KMS-11 (cell line): ENCODE measurements at regions not wholly inside any gene's neighbourhood (a gene's known extent, or its start where the extent isn't known, plus 50 kb on each side); places are given as distances from the start of the nearest gene placed in this dataset.
"Not testable (repeated sequence)": the region's sequence is repeated elsewhere in the genome, so short reads cannot be mapped to it uniquely, and the experiment has no call there.

Experiments used
- H2AFZ ChIP-seq: fragments of 200-600 bp; sonication (generic); 2 replicates; pipeline ENCODE4 v1.6.1; 2016; ENCODE audit warnings: antibody characterized with exemption, mixed run types, low read depth
- H3K27ac ChIP-seq: fragments of 200-600 bp; sonication (generic); 2 replicates; pipeline ENCODE4 v1.6.1; 2016; ENCODE audit warnings: mild to moderate bottlenecking, mixed run types
- H3K27me3 ChIP-seq: fragments of 200-600 bp; sonication (generic); 2 replicates; pipeline ENCODE4 v1.6.1; 2017; ENCODE audit warnings: mild to moderate bottlenecking, low read depth, mixed run types, moderate library complexity; ENCODE audit not compliant: insufficient read depth
- H3K36me3 ChIP-seq: fragments of 200-600 bp; sonication (generic); 2 replicates; pipeline ENCODE4 v1.6.1; 2017; ENCODE audit warnings: mild to moderate bottlenecking, mixed run types; ENCODE audit not compliant: insufficient read depth
- H3K4me1 ChIP-seq: fragments of 200-600 bp; sonication (generic); 2 replicates; pipeline ENCODE4 v1.6.1; 2016; ENCODE audit warnings: mild to moderate bottlenecking, low read depth, mixed run types; ENCODE audit not compliant: poor library complexity, severe bottlenecking
- H3K4me2 ChIP-seq: fragments of 200-600 bp; sonication (generic); 2 replicates; pipeline ENCODE4 v1.7.0; 2016; ENCODE audit warnings: mild to moderate bottlenecking, mixed run types
- H3K4me3 ChIP-seq: fragments of 200-600 bp; sonication (generic); IDR thresholded peaks from 2 replicates; pipeline ENCODE4 v1.6.1; 2017; ENCODE audit warnings: low read depth, low read length, mixed read lengths; ENCODE audit not compliant: insufficient read depth
- H3K79me2 ChIP-seq: fragments of 200-600 bp; sonication (generic); 2 replicates; pipeline ENCODE4 v1.6.1; 2016; ENCODE audit warnings: low read depth, mixed run types; ENCODE audit not compliant: insufficient read depth
- H3K9ac ChIP-seq: fragments of 200-600 bp; sonication (generic); 2 replicates; pipeline ENCODE4 v1.6.1; 2016; ENCODE audit warnings: mild to moderate bottlenecking, mixed run types
- H4K20me1 ChIP-seq: fragments of 200-600 bp; sonication (generic); 2 replicates; pipeline ENCODE4 v1.6.1; 2016; ENCODE audit warnings: mild to moderate bottlenecking, mixed run types; ENCODE audit not compliant: insufficient read depth

- H3K79me2 ChIP-seq, H3K27me3 ChIP-seq, H3K9ac ChIP-seq, H2AFZ ChIP-seq, H3K36me3 ChIP-seq, H3K27ac ChIP-seq, H3K4me3 ChIP-seq, H3K4me1 ChIP-seq, H4K20me1 ChIP-seq, H3K4me2 ChIP-seq: not testable (repeated sequence)
These were observed 153.6 kb upstream of the LRRC61 start for GRCh38 chr7:150169515-150169914.

GRCh38 chr7:150169943-150170490 lies 153.1 kb upstream of the LRRC61 start:
- not testable (repeated sequence) for H3K4me1 ChIP-seq, H3K36me3 ChIP-seq, H3K27me3 ChIP-seq, H2AFZ ChIP-seq, H3K4me3 ChIP-seq, H3K9ac ChIP-seq, H3K79me2 ChIP-seq, H3K4me2 ChIP-seq, H4K20me1 ChIP-seq, H3K27ac ChIP-seq

GRCh38 chr7:150183602-150184001 lies 139.6 kb upstream of the LRRC61 start:
- H2AFZ ChIP-seq, H3K4me1 ChIP-seq: not testable (repeated sequence)

GRCh38 chr7:150189963-150190362 lies 133.2 kb upstream of the LRRC61 start:
- not testable (repeated sequence) for H3K27me3 ChIP-seq, H3K36me3 ChIP-seq, H3K9ac ChIP-seq, H4K20me1 ChIP-seq, H3K27ac ChIP-seq, H3K4me2 ChIP-seq, H3K4me3 ChIP-seq, H3K4me1 ChIP-seq, H2AFZ ChIP-seq, H3K79me2 ChIP-seq

More at GRCh38 chr7:150183602-150184001, 139.6 kb upstream of the LRRC61 start:
- not testable (repeated sequence) for H3K4me3 ChIP-seq, H4K20me1 ChIP-seq, H3K4me2 ChIP-seq, H3K9ac ChIP-seq, H3K36me3 ChIP-seq, H3K27ac ChIP-seq, H3K27me3 ChIP-seq, H3K79me2 ChIP-seq

GRCh38 chr7:150192541-150192940 lies 130.6 kb upstream of the LRRC61 start:
- H3K4me3 ChIP-seq, H2AFZ ChIP-seq, H3K4me1 ChIP-seq, H3K27me3 ChIP-seq, H3K4me2 ChIP-seq, H3K79me2 ChIP-seq, H3K36me3 ChIP-seq, H3K27ac ChIP-seq, H4K20me1 ChIP-seq, H3K9ac ChIP-seq: not testable (repeated sequence)

GRCh38 chr7:150193866-150194265 lies 129.3 kb upstream of the LRRC61 start:
- not testable (repeated sequence) for H3K4me3 ChIP-seq, H2AFZ ChIP-seq, H4K20me1 ChIP-seq, H3K4me1 ChIP-seq, H3K9ac ChIP-seq, H3K27me3 ChIP-seq, H3K4me2 ChIP-seq, H3K79me2 ChIP-seq, H3K36me3 ChIP-seq, H3K27ac ChIP-seq
